Gastroesophageal sphincter (tissue), 3 donors: ENCODE measurements at regions not wholly inside any gene's neighbourhood (a gene's known extent, or its start where the extent isn't known, plus 50 kb on each side); places are given as distances from the start of the nearest gene placed in this dataset.

Experiments
- POLR2A ChIP-seq, 2 donors: fragments of 450-650 bp; IDR thresholded peaks; one replicate each; pipeline ENCODE4 v1.6.1; 2017; ENCODE audit warnings: antibody characterized with exemption in 2 of 2, mild to moderate bottlenecking in 2 of 2, moderate library complexity in 1 of 2
- TF ChIP-seq, protein P1 (sequence below), 4 experiments: fragments of 200-600 bp in 2 of 4; fragments of 450-650 bp in 2 of 4; sonication (generic) in 1 of 4; IDR thresholded peaks; one replicate each; pipeline ENCODE4 v1.5.1; 2017 to 2019; ENCODE audit warnings: antibody characterized with exemption in 4 of 4, mild to moderate bottlenecking in 2 of 4, moderate library complexity in 2 of 4

DNA sequence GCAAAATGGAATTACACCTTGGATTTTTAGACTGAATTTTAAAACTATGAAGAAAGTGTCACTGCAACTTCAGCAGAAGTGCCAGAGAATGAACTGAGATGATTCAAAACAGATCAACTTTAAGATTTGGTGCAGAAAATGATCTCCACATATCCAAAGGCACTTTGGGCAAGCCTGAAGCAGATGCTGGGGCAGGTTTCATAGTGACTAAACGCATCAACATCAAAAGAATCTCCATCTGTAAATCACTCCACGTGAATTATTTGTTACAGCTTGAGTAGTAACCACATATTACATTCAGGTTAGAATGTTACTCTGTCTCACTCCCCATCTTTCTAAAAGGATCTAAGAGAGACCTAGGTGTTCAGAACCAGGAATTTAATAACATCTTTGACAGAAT lies 329.0 kb upstream of the ESRRG start:
- TF ChIP-seq, protein P1, sequence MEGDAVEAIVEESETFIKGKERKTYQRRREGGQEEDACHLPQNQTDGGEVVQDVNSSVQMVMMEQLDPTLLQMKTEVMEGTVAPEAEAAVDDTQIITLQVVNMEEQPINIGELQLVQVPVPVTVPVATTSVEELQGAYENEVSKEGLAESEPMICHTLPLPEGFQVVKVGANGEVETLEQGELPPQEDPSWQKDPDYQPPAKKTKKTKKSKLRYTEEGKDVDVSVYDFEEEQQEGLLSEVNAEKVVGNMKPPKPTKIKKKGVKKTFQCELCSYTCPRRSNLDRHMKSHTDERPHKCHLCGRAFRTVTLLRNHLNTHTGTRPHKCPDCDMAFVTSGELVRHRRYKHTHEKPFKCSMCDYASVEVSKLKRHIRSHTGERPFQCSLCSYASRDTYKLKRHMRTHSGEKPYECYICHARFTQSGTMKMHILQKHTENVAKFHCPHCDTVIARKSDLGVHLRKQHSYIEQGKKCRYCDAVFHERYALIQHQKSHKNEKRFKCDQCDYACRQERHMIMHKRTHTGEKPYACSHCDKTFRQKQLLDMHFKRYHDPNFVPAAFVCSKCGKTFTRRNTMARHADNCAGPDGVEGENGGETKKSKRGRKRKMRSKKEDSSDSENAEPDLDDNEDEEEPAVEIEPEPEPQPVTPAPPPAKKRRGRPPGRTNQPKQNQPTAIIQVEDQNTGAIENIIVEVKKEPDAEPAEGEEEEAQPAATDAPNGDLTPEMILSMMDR (IDR thresholded peaks at IDR 0.05): no peak
- TF ChIP-seq POLR2A (IDR thresholded peaks at IDR 0.05): no peak
